GM19328 (cell line): ENCODE measurements at regions not wholly inside any gene's neighbourhood (a gene's known extent, or its start where the extent isn't known, plus 50 kb on each side); places are given as distances from the start of the nearest gene placed in this dataset.
"Not testable (repeated sequence)": the region's sequence is repeated elsewhere in the genome, so short reads cannot be mapped to it uniquely, and the experiment has no call there.

Experiments
- ATAC-seq: cut with Tn5 transposase; IDR thresholded peaks from one replicate; pipeline ENCODE4 v1.9.1; 2021; ENCODE audit warnings: mild to moderate bottlenecking, moderate library complexity; ENCODE audit not compliant: unreplicated experiment

DNA sequence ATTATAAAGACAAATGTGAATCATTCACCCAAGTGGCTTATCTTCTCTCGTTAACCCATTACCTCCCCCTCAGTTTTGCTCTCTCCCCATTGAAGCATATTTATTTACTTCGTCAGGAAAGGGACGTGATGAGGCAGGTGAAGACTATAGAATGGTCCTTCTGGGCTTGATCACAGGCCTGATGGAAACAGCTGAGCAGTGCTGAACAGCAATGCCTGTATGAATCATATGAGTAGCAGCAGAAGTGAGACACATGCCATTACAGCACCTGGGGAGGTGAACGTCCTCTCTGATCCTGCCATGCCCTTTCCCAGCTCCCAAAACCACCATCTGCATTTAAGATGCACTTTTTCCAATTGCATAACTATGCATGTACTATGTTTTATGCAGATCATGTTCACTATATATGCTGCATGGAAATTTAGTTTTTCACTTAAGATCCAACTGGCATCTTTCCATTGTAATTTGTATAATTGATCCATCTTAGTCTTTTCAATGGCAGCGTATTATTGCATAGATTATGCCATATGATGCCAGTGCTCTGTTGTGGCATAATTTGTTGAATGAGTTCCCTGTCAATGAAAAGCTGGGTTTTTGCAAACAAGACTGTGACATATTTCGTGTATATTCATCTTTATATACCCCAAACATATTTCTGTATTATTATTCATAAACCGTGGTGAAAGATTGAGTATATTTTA is 105.3 kb downstream of the CXCL12 start:
- ATAC-seq, result no peak

GRCh38 chr10:44278837-44279324 is 106.0 kb downstream of the CXCL12 start:
- ATAC-seq, result no peak

DNA sequence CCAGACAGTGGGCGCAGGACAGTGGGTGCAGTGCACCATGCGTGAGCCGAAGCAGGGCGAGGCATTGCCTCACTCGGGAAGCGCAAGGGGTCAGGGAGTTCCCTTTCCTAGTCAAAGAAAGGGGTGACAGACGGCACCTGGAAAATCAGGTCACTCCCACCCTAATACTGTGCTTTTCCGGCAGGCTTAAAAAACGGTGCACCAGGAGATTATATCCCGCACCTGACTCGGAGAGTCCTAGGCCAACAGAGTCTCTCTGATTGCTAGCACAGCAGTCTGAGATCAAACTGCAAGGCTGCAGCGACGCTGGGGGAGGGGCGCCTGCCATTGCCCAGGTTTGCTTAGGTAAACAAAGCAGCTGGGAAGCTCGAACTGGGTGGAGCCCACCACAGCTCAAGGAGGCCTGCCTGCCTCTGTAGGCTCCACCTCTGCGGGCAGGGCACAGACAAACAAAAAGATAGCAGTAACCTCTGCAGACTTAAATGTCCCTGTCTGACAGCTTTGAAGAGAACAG is 116.4 kb downstream of the CXCL12 start:
- not testable (repeated sequence) for ATAC-seq

- no peak for ATAC-seq
Observed at GRCh38 chr10:44267007-44267406, 117.9 kb downstream of the CXCL12 start.

DNA sequence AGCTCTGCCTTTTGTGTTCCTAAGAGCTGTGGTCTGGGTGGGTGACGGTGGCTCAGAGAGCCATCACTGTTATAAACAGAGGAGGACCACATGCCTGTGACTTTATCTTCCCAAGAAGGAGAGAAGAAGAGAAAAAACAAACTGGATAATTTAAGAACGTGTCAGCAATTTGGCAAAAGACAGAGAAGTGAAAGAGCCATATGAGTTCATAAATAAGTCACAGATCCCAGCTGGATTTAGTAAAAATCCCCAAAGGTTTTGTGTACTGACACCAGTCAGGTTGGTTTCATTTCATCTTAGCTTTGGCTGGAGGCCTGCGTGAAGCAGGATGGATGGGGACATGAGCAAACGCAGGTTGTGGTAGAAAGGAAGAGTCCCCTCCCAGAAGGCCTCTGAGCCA is 120.7 kb downstream of the CXCL12 start:
- no peak for ATAC-seq

GRCh38 chr10:44263771-44264170 is 121.1 kb downstream of the CXCL12 start:
- ATAC-seq, result no peak

GRCh38 chr10:44262551-44263251 is 122.2 kb downstream of the CXCL12 start:
- no peak for ATAC-seq

DNA sequence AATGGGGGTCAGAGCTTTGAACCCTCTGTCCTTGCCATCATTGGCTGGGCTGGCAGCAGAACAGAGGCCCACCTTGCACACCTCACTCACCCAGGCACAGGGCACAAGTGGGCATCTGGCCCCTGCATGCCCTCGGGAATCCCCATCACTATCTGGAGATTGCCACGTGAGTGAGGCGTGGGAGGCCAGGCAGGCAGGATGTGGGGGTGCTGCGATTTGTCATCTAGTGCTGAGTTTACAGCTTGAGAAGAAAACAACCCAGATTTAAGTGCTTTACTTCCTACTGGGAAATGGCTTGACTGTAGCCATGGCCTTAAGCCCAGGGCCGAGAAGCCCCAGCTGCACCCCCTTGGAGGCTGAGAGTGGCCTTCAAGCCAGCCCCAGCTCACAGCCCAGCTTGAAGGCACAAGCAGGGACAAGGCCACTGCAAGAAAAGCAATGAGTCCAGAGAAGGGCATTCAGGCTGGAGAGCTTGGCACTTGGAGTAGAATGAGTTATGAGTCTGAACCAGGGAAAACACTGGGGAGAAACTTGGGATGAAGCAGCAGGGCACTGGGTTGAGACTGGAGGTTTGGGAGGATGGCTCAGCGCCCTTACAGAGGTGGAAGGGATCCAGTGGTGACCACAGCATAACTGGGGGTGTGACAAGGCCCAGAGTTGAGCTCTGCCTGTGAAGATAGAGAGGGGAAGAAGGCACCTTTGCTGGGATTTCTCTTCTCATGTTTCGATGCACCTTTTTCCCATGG is 123.0 kb downstream of the CXCL12 start:
- peak; percentile 47 for ATAC-seq

DNA sequence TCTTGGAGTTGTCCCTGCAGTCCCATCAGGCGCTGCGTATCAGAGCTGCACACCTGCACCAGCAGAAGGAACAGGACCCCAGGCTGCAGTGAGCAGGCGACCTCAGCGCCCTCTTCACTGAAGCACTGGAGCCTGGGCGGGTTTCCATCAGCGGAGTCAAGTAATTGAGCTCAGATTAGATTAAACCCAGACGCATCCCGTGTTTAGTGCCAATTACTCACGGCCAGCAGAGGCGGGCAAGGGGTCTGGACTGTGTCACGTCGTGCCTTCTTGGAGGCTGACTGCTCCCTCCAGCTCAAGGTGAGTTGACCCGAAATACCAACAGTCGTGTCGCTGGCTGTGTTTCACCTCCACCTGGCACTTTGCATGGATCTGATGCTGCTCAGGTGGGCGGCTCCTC is 123.6 kb downstream of the CXCL12 start:
- no peak for ATAC-seq

GRCh38 chr10:44260286-44260928 is 124.5 kb downstream of the CXCL12 start:
- ATAC-seq, result no peak

DNA sequence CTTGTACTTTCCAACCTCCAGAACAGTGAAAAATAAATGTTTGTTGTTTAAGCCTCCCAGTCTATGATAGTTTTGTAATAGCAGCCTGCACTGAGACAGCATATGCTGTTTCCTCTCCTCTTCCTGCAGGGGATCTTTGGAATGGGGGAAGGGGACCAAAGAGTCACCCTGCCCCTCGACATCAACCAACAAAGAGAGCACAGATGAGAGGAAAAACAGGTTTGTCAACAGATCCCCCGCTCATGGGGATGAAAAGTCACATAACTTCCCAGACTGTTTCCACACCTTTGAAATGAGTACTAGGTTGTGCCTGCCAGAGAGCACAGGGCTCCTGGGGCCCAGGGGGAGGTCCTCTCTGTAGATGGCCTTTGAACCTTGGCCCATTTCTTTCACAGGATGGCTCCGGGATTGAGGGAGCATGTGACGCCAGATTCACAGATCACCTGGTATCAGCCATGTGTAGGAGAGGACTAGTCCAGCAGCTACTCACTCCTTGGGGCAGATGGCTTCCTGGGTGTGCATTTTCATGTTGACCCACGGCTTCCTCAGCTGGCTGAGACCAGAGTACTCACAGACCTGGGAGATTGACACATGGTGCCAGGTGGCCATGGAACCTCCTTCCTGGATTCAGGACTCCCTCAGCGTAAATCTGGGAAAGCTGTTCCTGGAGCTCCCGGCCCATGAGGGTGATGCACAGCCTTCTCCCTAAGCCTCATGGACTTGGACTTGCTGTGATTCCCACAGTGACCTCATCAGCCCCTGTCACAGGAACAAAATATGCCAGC is 125.6 kb downstream of the CXCL12 start:
- ATAC-seq, result no peak

GRCh38 chr10:44258460-44259089 is 126.3 kb downstream of the CXCL12 start:
- no peak for ATAC-seq

DNA sequence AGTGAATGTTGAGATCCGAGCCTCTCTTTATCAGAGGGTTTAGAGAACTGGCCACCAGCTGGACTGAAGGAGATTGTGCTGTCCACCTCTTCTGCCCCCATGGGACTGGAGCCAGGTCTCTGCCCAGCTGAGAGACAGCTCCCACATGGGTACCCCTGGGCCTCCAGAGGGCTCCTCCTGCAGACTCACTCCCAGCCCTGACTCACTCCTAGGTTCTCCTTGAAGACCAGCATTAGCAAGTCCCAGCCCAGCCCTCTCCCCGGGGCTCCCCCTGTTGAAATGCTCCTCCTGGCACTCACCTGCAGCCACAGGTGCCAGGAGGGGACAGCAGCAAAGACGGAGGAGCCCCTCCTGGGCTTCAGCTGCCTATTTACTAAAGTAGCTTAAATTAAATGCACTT is 126.9 kb downstream of the CXCL12 start:
- ATAC-seq, result no peak

DNA sequence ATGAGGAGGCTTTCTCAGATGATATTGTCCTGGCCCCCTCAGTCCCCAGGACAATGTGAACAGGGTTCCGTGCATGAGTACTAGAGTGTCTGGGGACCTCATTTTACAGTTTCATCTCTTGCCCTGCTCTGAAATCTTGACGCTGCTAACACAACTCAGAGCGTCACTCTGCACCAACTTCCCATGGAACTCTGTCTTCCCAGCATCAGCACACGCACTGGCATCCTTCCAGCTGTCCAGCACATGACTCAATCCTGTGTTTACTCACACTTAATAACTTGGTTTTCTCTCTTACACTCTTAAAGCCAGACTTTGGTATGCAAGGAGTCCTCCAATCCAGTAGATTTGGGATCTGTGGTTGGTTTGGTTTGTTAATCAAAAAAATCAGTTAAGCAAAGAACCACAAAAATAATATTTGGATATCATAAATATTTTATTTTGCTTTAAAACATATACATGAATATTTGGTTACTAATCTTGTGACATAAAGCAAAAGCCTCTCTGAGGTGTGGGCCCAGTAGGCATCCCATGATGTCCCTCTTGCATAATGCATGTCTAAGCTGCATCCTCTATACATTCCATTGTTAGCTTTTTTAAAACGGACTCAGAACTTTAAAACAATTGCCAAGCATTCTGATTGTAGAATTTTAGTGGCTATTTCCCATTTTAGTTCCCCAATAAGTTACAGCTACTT is 131.0 kb downstream of the CXCL12 start:
- no peak for ATAC-seq

DNA sequence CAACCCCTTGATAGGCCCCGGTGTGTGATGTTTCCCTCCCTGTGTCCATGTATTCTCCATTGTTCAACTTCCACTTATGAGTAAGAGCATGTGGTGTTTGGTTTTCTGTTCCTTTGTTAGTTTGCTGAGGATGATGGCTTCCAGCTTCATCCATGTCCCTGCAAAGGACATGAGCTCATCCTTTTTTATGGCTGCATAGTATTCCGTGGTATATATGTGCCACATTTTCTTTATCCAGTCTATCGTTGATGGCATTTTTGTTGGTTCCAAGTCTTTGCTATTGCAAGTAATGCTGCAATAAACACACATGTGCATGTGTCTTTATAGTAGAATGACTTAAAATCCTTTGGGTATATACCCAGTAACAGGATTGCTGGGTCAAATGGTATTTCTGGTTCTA is 132.3 kb downstream of the CXCL12 start:
- ATAC-seq, result not testable (repeated sequence)

- not testable (repeated sequence) for ATAC-seq
Observed at GRCh38 chr10:44249933-44250332, 135.0 kb downstream of the CXCL12 start.

- ATAC-seq, result no peak
Observed at GRCh38 chr10:44249490-44249889, 135.4 kb downstream of the CXCL12 start.

- ATAC-seq, result not testable (repeated sequence)
Observed at GRCh38 chr10:44246700-44247099, 138.2 kb downstream of the CXCL12 start.

GRCh38 chr10:44246287-44246686 is 138.6 kb downstream of the CXCL12 start:
- not testable (repeated sequence) for ATAC-seq
